K562 (cell line): ENCODE measurements at regions not wholly inside any gene's neighbourhood (a gene's known extent, or its start where the extent isn't known, plus 50 kb on each side); places are given as distances from the start of the nearest gene placed in this dataset.

Experiments used
- AFF1 ChIP-seq, 2 experiments: fragments of 450-650 bp; IDR thresholded peaks; 2 replicates each; pipeline ENCODE4 v1.6.1; 2018; ENCODE audit warnings: mild to moderate bottlenecking in 2 of 2, low read depth in 1 of 2; ENCODE audit not compliant: partially characterized antibody in 2 of 2
- ATF6 ChIP-seq: sonication (generic); formaldehyde crosslinking; IDR thresholded peaks from 2 replicates; pipeline ENCODE4 v1.4.0; 2020; ENCODE audit warnings: mild to moderate bottlenecking, missing genetic modification reagents
- CREB3L1 ChIP-seq: fragments of 450-650 bp; IDR thresholded peaks from 2 replicates; pipeline ENCODE4 v1.6.1; 2014; ENCODE audit warnings: low read depth, mild to moderate bottlenecking, moderate library complexity, borderline replicate concordance
- RNF219 ChIP-seq: fragments of 250-450 bp; sonication (Bioruptor Pico); IDR thresholded peaks from 2 replicates; pipeline ENCODE4 v1.5.0; 2022; ENCODE audit warnings: mild to moderate bottlenecking
- THAP12 ChIP-seq: fragments of 250-450 bp; sonication (Bioruptor Pico); IDR thresholded peaks from 2 replicates; pipeline ENCODE4 v1.9.0; 2021; ENCODE audit warnings: mild to moderate bottlenecking, inconsistent platforms
- ZBTB8A ChIP-seq: fragments of 450-650 bp; IDR thresholded peaks from 2 replicates; pipeline ENCODE4 v1.6.1; 2018; ENCODE audit warnings: mild to moderate bottlenecking, moderate library complexity; ENCODE audit not compliant: partially characterized antibody
- ZC3H4 ChIP-seq: sonication (generic); formaldehyde crosslinking; IDR thresholded peaks from 2 replicates; pipeline ENCODE4 v1.9.0; 2021; ENCODE audit warnings: missing genetic modification reagents, borderline replicate concordance
- ZNF398 ChIP-seq: fragments of 250-450 bp; sonication (Bioruptor Pico); IDR thresholded peaks from 2 replicates; pipeline ENCODE4 v1.8.0; 2021; ENCODE audit warnings: moderate library complexity, mild to moderate bottlenecking, inconsistent platforms

GRCh38 chr2:176789751-176790150, 422.8 kb upstream of the HNRNPA3 start (continued):
- TF ChIP-seq ZNF398 (CRISPR knock-in tag) = no peak
- no peak for TF ChIP-seq ZBTB8A
- no peak for TF ChIP-seq THAP12 (CRISPR knock-in tag)
- TF ChIP-seq CREB3L1 = no peak
- no peak for TF ChIP-seq ATF6 (CRISPR knock-in tag)
- no peak for TF ChIP-seq ZC3H4 (CRISPR knock-in tag)
- no peak for TF ChIP-seq AFF1 (IDR thresholded peaks at IDR 0.05; ENCODE audit: low read depth in 1 of 2, partially characterized antibody in 2 of 2)
- TF ChIP-seq RNF219 (CRISPR knock-in tag) = no peak
- TF ChIP-seq, all 486 proteins: peak for 0
